NB4 (cell line): ENCODE measurements at regions not wholly inside any gene's neighbourhood (a gene's known extent, or its start where the extent isn't known, plus 50 kb on each side); places are given as distances from the start of the nearest gene placed in this dataset.
A peak's percentile ranks its signal among the peaks of the same experiment; 100 is the strongest.

Experiments
- DNase-seq: peaks from one replicate; pipeline ENCODE4 v3.0.0; 2010; ENCODE audit warnings: low read depth
- H3K4me3 ChIP-seq: one replicate; pipeline ENCODE4 v1.5.1; 2011; ENCODE audit warnings: mild to moderate bottlenecking, low read depth, low read length, moderate library complexity
- CTCF ChIP-seq: IDR thresholded peaks from one replicate; pipeline ENCODE4 v1.5.1; 2012; ENCODE audit warnings: low read depth, low read length
- MAX ChIP-seq: IDR thresholded peaks from 2 replicates; pipeline ENCODE4 v1.6.1; 2011; ENCODE audit warnings: low read depth, low read length
- MYC ChIP-seq: IDR thresholded peaks from 2 replicates; pipeline ENCODE4 v1.6.1; 2011; ENCODE audit warnings: low read depth, low read length
- POLR2A ChIP-seq: IDR thresholded peaks from 2 replicates; pipeline ENCODE4 v1.6.1; 2011; ENCODE audit warnings: mild to moderate bottlenecking; ENCODE audit not compliant: insufficient read length; ENCODE audit errors: extremely low read depth

GRCh38 chr6:133799043-133799442 lies 89.9 kb upstream of the TCF21 start:
- no peak for DNase-seq
- no peak overlapping the region for H3K4me3 ChIP-seq
- no peak for TF ChIP-seq POLR2A
- TF ChIP-seq MYC = no peak
- no peak for TF ChIP-seq CTCF
- no peak for TF ChIP-seq MAX

- H3K4me3 ChIP-seq = no peak overlapping the region
- no peak for DNase-seq
- no peak for TF ChIP-seq CTCF
- no peak for TF ChIP-seq MYC
- no peak for TF ChIP-seq POLR2A
- TF ChIP-seq MAX = no peak
Observed at GRCh38 chr6:133802861-133803260, 86.1 kb upstream of the TCF21 start.

GRCh38 chr6:133804265-133804664 lies 84.6 kb upstream of the TCF21 start:
- no peak overlapping the region for H3K4me3 ChIP-seq
- no peak for TF ChIP-seq POLR2A
- TF ChIP-seq MYC = no peak
- TF ChIP-seq CTCF = no peak
- no peak for TF ChIP-seq MAX
- no peak for DNase-seq

GRCh38 chr6:133805876-133806275 lies 83.0 kb upstream of the TCF21 start:
- TF ChIP-seq MYC = no peak
- TF ChIP-seq CTCF = no peak
- no peak for TF ChIP-seq MAX
- TF ChIP-seq POLR2A = no peak
- no peak overlapping the region for H3K4me3 ChIP-seq
- peak; percentile 22 for DNase-seq

- DNase-seq = no peak
- H3K4me3 ChIP-seq = no peak overlapping the region
- TF ChIP-seq CTCF (no peak), MYC (no peak), MAX (no peak), POLR2A (no peak)
Observed at GRCh38 chr6:133806382-133807140, 82.4 kb upstream of the TCF21 start.

GRCh38 chr6:133807501-133807900 lies 81.4 kb upstream of the TCF21 start:
- TF ChIP-seq MYC (no peak), MAX (no peak), CTCF (no peak), POLR2A (no peak)
- no peak for DNase-seq

More at GRCh38 chr6:133807501-133807900, 81.4 kb upstream of the TCF21 start:
- H3K4me3 ChIP-seq = no peak overlapping the region
